ENCODE measurements at regions not wholly inside any gene's neighbourhood (a gene's known extent, or its start where the extent isn't known, plus 50 kb on each side); places are given as distances from the start of the nearest gene placed in this dataset.

DNA sequence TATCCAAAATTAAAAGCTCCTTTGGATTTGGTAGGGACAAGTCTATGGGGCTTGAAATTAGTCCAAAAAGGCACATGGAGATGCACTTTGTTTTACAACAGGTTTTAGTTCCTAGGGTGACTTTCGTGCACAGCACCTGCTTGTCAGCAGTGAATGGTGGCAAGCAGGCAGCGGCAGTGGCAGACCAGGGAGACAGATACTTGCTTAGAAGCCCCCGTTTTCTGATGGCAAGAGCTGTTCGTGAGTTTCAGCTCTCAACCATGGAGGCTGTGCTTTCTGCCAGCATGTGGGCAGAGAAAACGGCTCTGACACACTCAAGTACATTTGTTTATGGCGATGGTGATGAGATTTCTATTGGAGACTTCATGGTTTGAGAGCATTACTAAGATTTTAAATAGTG, 61.7 kb upstream of the SHH start:
- no peak overlapping the region for H3K4me3 ChIP-seq
- H3K4me1 ChIP-seq = no peaks in the 10 kb centered on the region
- TF ChIP-seq POLR2A (IDR thresholded peaks at IDR 0.05) (no peak), POLR2AphosphoS5 (IDR thresholded peaks at IDR 0.05) (no peak)
- TF ChIP-seq, protein P1, sequence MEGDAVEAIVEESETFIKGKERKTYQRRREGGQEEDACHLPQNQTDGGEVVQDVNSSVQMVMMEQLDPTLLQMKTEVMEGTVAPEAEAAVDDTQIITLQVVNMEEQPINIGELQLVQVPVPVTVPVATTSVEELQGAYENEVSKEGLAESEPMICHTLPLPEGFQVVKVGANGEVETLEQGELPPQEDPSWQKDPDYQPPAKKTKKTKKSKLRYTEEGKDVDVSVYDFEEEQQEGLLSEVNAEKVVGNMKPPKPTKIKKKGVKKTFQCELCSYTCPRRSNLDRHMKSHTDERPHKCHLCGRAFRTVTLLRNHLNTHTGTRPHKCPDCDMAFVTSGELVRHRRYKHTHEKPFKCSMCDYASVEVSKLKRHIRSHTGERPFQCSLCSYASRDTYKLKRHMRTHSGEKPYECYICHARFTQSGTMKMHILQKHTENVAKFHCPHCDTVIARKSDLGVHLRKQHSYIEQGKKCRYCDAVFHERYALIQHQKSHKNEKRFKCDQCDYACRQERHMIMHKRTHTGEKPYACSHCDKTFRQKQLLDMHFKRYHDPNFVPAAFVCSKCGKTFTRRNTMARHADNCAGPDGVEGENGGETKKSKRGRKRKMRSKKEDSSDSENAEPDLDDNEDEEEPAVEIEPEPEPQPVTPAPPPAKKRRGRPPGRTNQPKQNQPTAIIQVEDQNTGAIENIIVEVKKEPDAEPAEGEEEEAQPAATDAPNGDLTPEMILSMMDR (IDR thresholded peaks at IDR 0.05) = no peak
- intact Hi-C loops (cut with DNase I; ENCODE audit: low total_unique reads) = no loop called here
- DNase-seq (ENCODE audit: low spot score in 2 of 2) = peak in 1 of 2 donors; percentile 2
- H3K27me3 ChIP-seq = no peaks in the 10 kb centered on the region
- H3K9me3 ChIP-seq = peaks cover 0 to 5% of the 10 kb centered on the region in 2 donors
- H3K36me3 ChIP-seq = no peaks in the 10 kb centered on the region
- no peak overlapping the region for H3K27ac ChIP-seq

DNA sequence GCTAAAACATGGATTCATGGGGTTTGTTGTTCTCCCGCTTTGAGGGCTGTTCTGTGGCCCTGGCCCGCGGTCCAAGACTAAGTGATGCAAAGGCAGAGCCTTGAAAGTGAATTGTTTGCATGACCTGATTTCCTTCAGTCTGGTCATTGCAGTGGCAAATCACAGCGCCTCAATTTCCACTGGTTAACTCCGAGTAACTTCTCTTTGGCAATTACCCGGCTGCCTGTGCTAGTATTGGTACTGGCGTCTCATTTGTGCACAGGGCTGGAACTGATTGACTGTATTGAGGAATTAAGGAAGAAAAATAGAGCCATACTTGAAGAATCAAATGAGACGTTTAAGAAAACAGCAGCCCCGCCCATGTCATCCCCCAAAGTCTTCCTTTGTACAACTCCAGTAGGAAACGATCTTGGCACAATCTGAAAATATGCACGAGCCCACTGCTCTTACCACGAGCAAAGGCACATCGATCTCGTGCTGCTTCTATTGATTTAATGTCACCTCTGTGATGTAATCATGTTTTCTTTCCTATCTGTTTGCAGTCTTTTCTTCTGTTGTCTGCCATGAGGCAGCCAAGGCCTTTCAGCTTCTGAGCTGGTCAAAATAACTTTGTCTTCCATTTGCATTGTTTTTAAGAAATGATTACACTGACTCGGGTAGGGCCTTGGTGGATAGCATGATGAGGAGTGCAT, 60.6 kb upstream of the SHH start:
- Histone ChIP-seq H3K4me3 (no peak overlapping the region), H3K27me3 (no peaks in the 10 kb centered on the region), H3K4me1 (no peaks in the 10 kb centered on the region), H3K36me3 (no peaks in the 10 kb centered on the region), H3K27ac (no peak overlapping the region), H3K9me3 (peaks cover 0 to 7% of the 10 kb centered on the region in 2 donors)
- no peak for TF ChIP-seq POLR2A (IDR thresholded peaks at IDR 0.05)
- TF ChIP-seq, protein P1 (IDR thresholded peaks at IDR 0.05) = no peak
- no peak for TF ChIP-seq POLR2AphosphoS5 (IDR thresholded peaks at IDR 0.05)
- peak in 1 of 2 donors; percentile 3 for DNase-seq (ENCODE audit: low spot score in 2 of 2)
- intact Hi-C loops (cut with DNase I; ENCODE audit: low total_unique reads) = no loop called here

DNA sequence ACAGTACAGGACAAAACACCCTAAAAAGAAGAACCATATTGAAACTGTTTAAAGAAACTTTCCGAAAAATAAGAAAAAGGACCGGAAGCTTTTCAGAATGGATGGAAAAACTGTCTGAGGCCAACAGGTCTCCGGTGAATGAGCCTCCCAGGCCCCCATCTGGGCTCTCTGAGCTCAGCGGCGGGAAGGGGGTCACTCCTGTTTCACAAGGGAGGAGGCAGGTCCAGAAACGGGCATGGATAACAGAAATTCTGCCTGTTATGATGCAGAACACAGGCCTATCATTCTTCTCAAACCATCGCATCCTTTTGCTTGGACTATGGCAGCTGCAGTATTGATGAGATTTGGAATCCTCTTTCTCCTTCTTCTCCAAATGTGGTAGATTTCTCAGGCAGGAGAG, 58.9 kb upstream of the SHH start:
- DNase-seq (ENCODE audit: low spot score in 2 of 2) = no peak
- intact Hi-C loops (cut with DNase I; ENCODE audit: low total_unique reads) = no loop called here
- no peaks in the 10 kb centered on the region for H3K4me1 ChIP-seq
- H3K27me3 ChIP-seq = peaks cover 0 to under 1% of the 10 kb centered on the region in 2 donors
- peaks cover 0 to 7% of the 10 kb centered on the region in 2 donors for H3K9me3 ChIP-seq
- TF ChIP-seq, protein P1 (IDR thresholded peaks at IDR 0.05) = no peak
- TF ChIP-seq POLR2A (IDR thresholded peaks at IDR 0.05) (no peak), POLR2AphosphoS5 (IDR thresholded peaks at IDR 0.05) (no peak)
- no peak overlapping the region for H3K4me3 ChIP-seq
- no peak overlapping the region for H3K27ac ChIP-seq
- H3K36me3 ChIP-seq = no peaks in the 10 kb centered on the region

DNA sequence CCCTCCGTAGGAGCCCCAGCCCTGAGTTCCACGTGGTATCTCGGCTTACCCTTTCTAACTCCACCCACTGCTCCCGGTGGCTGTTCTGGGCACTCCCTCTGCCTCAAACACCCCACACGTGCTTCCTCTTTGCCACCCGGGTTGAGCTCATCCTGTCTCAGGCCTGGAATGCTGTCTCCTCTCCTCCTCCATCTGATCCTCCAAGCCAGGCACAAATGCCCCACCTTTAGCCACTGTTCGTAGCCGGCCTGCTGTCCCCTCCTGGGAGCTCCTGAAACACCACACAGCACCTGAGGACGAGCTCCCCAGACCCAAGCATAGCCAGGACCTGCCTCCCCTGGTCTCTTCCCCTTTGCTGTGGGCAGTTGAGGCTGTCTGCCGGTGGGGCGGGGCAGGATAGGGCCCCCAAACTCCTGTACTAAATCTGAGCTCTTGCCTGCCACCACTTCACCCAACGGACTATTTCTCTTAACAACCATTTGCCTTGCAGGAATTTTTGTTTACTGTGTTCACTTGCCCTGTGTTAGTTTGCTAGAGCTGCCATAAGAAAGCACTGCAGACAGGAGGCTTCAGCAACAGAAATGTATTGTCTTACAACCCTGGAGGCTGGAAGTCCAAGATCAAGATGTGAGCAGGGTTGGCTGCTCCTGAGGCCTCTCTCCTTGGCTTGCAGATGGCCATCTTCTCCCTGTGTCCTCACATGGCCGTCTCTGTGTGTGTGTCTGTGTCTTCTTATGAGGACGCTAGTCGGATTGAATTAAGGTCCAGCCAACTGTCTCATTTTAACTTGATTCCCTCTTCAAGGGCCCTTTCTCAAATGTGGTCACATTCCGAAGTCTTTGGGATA, 58.3 kb upstream of the SHH start:
- no peak overlapping the region for H3K27ac ChIP-seq
- no peaks in the 10 kb centered on the region for H3K36me3 ChIP-seq
- peaks cover 0 to 7% of the 10 kb centered on the region in 2 donors for H3K27me3 ChIP-seq
- intact Hi-C loops (cut with DNase I; ENCODE audit: low total_unique reads) = no loop called here
- DNase-seq (ENCODE audit: low spot score in 2 of 2) = peak in 1 of 2 donors; percentile 6
- no peak overlapping the region for H3K4me3 ChIP-seq
- H3K4me1 ChIP-seq = no peaks in the 10 kb centered on the region
- TF ChIP-seq POLR2A (IDR thresholded peaks at IDR 0.05) = no peak
- TF ChIP-seq, protein P1 (IDR thresholded peaks at IDR 0.05) = no peak
- no peak for TF ChIP-seq POLR2AphosphoS5 (IDR thresholded peaks at IDR 0.05)
- H3K9me3 ChIP-seq = peaks cover 0 to 7% of the 10 kb centered on the region in 2 donors

DNA sequence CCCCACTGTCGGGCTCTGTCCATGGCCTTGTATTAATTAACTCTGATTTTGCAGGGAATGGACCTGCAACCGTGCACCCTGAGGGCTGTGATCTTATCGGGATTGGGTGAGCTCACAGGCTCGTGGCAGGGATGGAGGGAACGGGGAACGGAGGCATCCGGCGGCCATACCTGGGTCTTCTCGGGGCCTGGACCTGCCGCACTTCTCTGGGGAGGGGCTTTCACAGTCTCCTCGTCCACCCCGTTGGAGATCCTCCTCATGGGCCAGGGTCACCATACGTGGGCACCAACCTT, 57.5 kb upstream of the SHH start:
- TF ChIP-seq POLR2AphosphoS5 (IDR thresholded peaks at IDR 0.05) (no peak), POLR2A (IDR thresholded peaks at IDR 0.05) (no peak)
- TF ChIP-seq, protein P1 (IDR thresholded peaks at IDR 0.05) = no peak
- Histone ChIP-seq H3K27me3 (peaks cover 0 to 16% of the 10 kb centered on the region in 2 donors), H3K4me3 (no peak overlapping the region), H3K9me3 (peaks cover 0 to 7% of the 10 kb centered on the region in 2 donors), H3K4me1 (no peaks in the 10 kb centered on the region), H3K36me3 (no peaks in the 10 kb centered on the region), H3K27ac (no peak overlapping the region)
- DNase-seq (ENCODE audit: low spot score in 2 of 2) = peak in 1 of 2 donors; percentile 13
- intact Hi-C loops (cut with DNase I; ENCODE audit: low total_unique reads) = no loop called here

Measured in breast epithelium (tissue), 4 donors.